ENCODE measurements at regions not wholly inside any gene's neighbourhood (a gene's known extent, or its start where the extent isn't known, plus 50 kb on each side); places are given as distances from the start of the nearest gene placed in this dataset.
A peak's percentile ranks its signal among the peaks of the same experiment; 100 is the strongest.
"Not testable (repeated sequence)": the region's sequence is repeated elsewhere in the genome, so short reads cannot be mapped to it uniquely, and the experiment has no call there.

GRCh38 chr10:11691319-11691755 lies 50.8 kb upstream of the ECHDC3 start:
- no peak for DNase-seq

DNA sequence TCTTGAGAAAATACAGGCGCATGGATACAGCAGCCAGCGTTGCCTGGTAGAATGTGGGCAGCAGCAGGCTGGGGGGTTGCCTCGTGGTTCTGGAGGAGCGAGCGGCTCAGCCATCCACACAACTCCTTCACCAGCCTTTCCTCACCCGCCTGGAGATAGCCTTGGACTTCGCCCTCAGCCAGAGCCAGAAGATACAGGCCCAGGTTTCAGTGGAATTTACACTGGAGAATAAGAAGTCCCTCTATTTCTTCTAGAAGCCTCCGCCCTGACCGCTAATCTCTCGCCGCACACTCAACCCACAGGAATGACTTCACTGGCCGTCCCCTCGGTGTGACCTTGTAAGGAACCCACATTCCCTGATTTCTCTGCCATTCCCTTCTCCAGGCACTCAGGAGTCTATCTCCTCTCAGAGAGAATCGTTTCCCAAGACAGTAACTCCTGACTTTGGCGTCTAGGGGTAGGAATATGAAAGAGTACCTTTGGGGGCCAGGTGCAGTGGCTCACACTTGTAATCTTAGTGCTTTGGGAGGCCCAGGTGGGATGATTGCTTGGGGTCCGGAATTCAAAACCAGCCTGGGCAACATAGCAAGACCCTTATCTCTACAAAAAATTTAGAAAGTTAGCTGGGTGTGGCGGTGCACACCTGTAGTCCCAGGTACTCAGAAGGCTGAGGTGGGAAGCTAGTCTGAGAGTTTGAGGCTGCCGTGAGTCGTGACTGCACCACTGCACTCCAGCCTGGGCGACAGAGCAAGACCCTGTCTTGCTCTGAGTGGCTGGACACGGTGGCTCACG lies 52.0 kb upstream of the ECHDC3 start:
- no peak for DNase-seq

DNA sequence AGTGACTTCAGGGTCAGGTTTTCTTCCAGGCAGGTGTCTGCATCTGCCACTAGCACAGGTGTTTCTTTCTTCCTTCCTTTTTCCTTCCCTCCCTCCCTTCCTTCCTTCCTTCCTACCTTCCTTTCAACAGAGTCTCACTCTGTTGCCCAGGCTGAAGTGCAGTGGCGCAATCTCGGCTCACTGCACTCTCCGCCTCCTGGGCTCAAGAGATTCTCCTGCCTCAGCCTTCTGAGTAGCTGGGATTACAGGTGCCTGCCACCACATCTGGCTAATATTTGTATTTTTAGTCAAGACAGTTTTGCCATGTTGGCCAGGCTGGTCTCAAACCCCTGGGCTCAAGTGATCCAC lies 53.8 kb upstream of the ECHDC3 start:
- DNase-seq: not testable (repeated sequence)

DNA sequence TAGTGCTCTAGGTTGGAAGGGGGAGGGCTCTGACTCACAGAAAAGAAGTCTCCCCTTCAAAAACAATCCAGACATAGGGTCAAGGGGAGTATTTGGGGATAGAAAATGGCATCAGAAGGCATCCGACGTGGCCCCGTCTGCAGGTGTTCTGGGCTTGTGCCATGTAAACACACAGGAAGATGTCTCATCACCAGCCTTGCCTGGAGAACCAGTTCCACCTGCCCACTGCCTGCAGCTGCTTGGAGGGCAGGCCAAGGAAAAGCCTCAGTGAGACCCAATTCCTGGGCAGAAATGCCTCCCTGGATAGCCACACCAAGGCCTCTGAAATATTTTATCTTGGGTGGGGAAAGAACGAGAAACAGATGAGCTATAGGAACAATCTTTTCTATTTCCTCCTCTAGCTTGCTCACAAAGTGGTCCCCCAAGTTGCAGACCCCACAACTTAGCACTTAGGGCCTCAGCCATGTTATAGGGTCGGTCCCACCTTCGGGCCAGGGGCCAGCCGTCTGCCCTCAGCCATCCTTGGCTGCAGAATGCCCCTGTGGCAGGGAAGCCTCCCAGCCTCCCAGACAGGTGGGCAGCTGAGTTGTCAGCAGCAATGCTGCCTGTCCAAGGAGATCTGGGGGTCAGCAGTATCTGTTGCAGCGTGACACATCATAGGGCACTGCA lies 54.3 kb upstream of the ECHDC3 start:
- no peak for DNase-seq

DNA sequence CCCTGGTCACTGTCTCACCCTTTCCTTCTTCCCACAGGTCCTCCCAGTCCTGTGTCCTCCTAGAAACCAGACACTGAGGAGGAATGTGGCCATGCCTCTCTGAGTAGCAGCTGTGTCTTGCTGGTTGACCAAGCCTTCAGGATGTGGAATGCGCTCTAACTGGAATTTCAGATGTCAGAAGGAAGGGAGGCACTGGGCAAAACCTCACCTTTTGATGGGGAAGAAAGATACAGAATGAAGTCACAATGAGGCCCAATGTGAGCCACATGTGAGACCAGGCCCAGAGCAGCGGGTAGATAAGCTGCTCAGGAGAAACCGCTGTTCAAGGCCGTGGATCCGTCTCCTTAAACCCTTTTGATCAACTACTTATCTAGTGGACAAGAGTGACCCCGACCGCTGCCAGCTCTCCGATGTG lies 54.8 kb upstream of the ECHDC3 start:
- no peak for DNase-seq

DNA sequence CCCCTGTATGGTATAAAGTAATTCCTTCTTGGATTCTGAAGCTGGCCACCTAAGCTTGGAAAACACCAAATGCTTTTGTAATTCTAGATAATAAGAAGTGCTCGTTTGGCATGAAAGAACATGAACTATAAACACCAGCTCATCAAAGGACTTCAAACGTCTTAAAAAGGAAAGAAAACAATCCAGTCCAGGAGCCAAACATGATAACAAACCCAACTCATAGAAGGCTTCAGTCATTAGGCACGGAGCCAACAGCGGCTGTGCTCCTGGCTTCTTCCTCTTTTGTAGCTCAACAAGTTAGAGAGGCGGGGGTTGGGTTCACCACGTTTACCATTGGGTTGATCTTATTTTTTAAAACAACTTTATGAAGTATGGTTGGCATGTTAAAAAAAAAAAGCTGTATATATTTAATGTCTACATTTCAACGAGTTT lies 56.4 kb upstream of the ECHDC3 start:
- no peak for DNase-seq

- peak; percentile 54 for DNase-seq
Measured at GRCh38 chr10:11684717-11685645, 57.2 kb upstream of the ECHDC3 start.

DNA sequence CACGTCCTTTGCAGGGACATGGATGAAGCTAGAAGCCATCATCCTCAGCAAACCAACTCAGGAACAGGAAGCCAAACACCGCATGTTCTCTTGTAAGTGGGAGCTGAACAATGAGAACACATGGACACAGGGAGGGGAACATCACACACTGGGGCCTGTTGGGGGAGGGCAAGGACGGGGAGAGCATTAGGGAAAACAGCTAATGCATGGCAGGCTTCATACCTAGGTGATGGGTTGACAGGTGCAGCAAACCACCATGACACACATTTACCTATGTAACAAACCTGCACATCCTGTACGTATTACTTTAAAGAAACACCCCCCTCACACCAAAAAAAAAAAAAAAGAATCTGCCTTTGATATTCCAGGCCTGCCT lies 57.9 kb upstream of the ECHDC3 start:
- DNase-seq: not testable (repeated sequence)

DNA sequence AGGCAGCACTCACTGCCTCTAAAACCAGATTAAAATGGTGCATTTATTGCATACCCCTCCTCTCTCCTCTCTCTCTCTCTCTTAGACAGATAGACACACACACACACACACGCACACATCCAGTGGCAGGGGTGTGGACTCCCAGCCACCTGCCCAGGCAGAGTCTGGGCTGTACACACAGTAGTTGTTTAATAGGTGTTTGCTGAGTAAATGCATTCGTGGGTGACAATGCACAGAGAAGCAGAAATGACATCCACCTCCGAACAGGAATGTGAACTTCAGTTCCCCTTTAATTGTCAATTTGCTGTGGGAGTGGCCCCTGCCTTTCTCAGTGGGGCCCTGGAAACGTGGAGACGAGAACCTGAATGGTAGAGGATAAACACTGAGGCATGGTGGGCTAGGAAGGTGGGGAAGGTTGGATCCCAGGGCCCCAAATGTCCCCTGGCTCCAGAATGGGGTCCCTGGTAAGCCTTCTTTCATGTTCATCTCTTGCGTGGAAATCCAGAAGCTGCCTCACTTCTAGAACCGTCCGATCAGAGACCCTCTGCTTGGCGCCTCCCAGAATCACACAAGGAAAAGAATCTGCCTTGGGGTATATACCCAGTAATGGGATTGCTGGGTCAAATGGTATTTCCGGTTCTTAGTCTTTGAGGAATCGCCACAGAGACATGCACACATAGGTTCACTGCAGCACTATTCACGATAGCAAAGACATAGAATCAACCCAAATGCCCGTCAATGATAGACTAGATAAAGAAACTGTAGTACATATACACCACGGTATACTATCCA lies 58.5 kb upstream of the ECHDC3 start:
- no peak for DNase-seq

- DNase-seq: no peak
Measured at GRCh38 chr10:11682851-11683250, 59.3 kb upstream of the ECHDC3 start.

- no peak for DNase-seq
Measured at GRCh38 chr10:11682267-11682683, 59.9 kb upstream of the ECHDC3 start.

DNA sequence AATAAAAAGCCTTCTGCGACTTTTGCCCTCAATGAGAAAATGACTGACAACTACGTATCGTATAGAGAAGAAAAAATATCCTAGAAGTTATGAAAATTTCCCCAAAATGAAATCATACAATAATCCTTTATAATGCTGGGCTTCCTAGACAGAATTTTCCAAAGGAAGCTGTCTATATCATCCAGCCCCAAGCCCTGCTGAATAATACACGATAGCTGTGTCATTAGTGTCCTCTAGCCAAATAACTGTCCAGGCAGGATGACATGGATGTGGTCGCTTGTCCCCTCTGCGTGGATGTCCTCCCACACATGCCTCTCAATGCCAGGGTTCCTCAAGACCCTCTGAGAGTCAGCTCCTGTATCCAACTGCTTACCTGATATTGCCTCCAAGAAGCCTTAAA lies 61.7 kb upstream of the ECHDC3 start:
- DNase-seq: no peak

GRCh38 chr10:11679946-11680345 lies 62.2 kb upstream of the ECHDC3 start:
- no peak for DNase-seq

GRCh38 chr10:11678074-11678793 lies 63.9 kb upstream of the ECHDC3 start:
- DNase-seq: no peak

- no peak for DNase-seq
Measured at GRCh38 chr10:11677480-11677879, 64.7 kb upstream of the ECHDC3 start.

DNA sequence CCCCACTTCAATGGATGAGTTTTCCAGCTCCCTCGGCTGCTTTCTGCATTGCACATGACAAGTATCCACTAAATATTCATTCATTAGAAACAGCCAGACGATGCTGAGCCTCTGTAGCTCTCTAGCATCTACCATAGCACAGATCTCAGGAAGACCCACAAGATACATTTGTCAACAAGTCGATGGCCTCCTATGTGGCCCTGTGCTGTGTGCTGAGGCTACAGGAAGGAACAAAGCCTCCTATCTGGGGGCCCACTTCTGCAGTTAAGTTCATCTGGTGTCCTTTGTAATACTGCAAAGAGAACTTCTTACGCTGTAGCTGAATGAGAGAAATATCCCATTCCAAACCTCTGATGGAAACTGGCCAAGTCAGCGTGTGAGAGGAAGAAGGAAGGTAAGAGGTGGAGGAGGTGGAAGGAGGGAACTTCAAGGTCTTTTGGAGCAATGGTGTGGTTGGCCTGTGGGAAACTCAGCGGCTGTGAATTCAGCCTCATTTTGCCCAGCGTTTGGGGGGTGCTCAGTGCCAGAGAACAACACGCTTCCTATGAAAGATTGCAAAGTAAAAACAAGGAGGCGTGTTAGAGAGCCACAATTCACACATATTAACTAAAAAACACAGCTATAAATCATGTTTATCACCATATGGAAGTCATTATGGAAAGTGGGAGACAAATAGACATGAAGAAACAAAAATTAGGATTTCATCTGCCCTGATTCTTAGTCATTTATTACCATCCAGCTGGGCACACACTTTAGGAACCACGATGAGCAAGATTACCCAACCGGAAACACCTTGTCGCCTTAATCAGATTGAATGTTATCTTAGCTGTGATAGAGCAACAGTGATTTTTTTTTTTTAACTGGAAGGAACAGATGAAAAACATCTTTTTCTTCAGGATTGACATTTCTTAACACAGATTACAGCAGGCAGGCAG lies 62.2 kb upstream of the USP6NL start:
- DNase-seq: no peak

GRCh38 chr10:11672836-11673235 lies 61.4 kb upstream of the USP6NL start:
- DNase-seq: no peak

- DNase-seq: no peak
Measured at GRCh38 chr10:11670381-11670780, 58.9 kb upstream of the USP6NL start.

GRCh38 chr10:11668847-11669610 lies 57.6 kb upstream of the USP6NL start:
- DNase-seq: no peak

DNA sequence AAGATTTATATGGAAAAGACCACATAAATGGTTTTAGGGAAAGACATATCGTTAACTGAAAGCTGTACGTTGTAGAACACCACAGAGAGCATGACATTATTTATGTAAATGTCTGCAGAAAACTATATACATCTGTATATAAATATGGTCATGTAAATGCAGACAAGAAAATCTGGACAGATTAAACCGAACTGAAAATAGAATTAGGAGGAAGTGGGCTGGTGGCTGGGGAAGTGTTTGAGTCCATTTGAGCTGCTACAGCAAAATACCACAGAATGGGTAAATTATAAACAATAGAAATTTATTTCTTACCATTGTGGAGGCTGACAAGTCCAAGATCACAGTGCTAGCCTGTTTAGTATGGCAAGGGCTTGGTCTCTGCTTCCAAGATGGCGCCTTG lies 56.3 kb upstream of the USP6NL start:
- no peak for DNase-seq
